ENCODE measurements at regions not wholly inside any gene's neighbourhood (a gene's known extent, or its start where the extent isn't known, plus 50 kb on each side); places are given as distances from the start of the nearest gene placed in this dataset.

- no peak for TF ChIP-seq CTCF (IDR thresholded peaks at IDR 0.05)
Measured at GRCh38 chr16:51731160-51731559, 580.1 kb upstream of the SALL1 start.

- TF ChIP-seq CTCF (IDR thresholded peaks at IDR 0.05): no peak
Measured at GRCh38 chr16:51723036-51723724, 572.1 kb upstream of the SALL1 start.

- no peak for TF ChIP-seq CTCF (IDR thresholded peaks at IDR 0.05)
Measured at GRCh38 chr16:51722467-51722866, 571.4 kb upstream of the SALL1 start.

- TF ChIP-seq CTCF (IDR thresholded peaks at IDR 0.05): no peak
Measured at GRCh38 chr16:51719376-51719775, 568.3 kb upstream of the SALL1 start.

- no peak for TF ChIP-seq CTCF (IDR thresholded peaks at IDR 0.05)
Measured at GRCh38 chr16:51716195-51716594, 565.1 kb upstream of the SALL1 start.

GRCh38 chr16:51713502-51713901, 562.4 kb upstream of the SALL1 start:
- TF ChIP-seq CTCF (IDR thresholded peaks at IDR 0.05): no peak

GRCh38 chr16:51710905-51711563, 560.0 kb upstream of the SALL1 start:
- no peak for TF ChIP-seq CTCF (IDR thresholded peaks at IDR 0.05)

Data from LNCAP (cell line).